Panc1 (cell line): ENCODE measurements at regions not wholly inside any gene's neighbourhood (a gene's known extent, or its start where the extent isn't known, plus 50 kb on each side); places are given as distances from the start of the nearest gene placed in this dataset.

Experiments
- ATAC-seq: fragments of 200-7000 bp; cut with Tn5 transposase; 2 replicates; pipeline ENCODE4 v1.9.1; 2020; ENCODE audit warnings: mild to moderate bottlenecking, moderate library complexity
- BruUV-seq: library from RNA; stranded (reverse); fragments of 400-500 nt; replicated peaks from 2 replicates; lab custom pipeline; 2021; lab: Mats Ljungman, UMichigan
- CTCF ChIA-PET: fragments of 300-600 bp; sonication (Branson Sonifier 250); formaldehyde crosslinking; loops from one replicate; lab custom pipeline; 2022; ENCODE audit warnings: antibody characterized with exemption; lab: Charles Lee
- POLR2A ChIA-PET: fragments of 300-600 bp; sonication (Branson Sonifier 250); formaldehyde crosslinking; loops from one replicate; lab custom pipeline; 2022; ENCODE audit warnings: antibody characterized with exemption; lab: Charles Lee
- DNase-seq: peaks from one replicate; pipeline ENCODE4 v3.0.0-alpha.2; 2010; ENCODE audit warnings: low read depth, low spot score
- H3K27ac ChIP-seq: 2 replicates; pipeline ENCODE4 v1.5.1; 2011; ENCODE audit warnings: mild to moderate bottlenecking, low read length, inconsistent platforms
- H3K27me3 ChIP-seq: fragments of 200-500 bp; sonication (Bioruptor generic); 2 replicates; pipeline ENCODE4 v1.6.0; 2014; ENCODE audit warnings: low read length, inconsistent platforms; ENCODE audit not compliant: control insufficient read depth, insufficient read depth
- H3K36me3 ChIP-seq: fragments of 200-500 bp; sonication (Bioruptor generic); 2 replicates; pipeline ENCODE4 v1.5.1; 2014; ENCODE audit warnings: inconsistent platforms, mild to moderate bottlenecking, low read length, moderate library complexity; ENCODE audit not compliant: control insufficient read depth, insufficient read depth
- H3K4me1 ChIP-seq: 2 replicates; pipeline ENCODE4 v1.5.1; 2011; ENCODE audit warnings: inconsistent platforms, mild to moderate bottlenecking, low read length, moderate library complexity; ENCODE audit not compliant: control insufficient read depth, insufficient read depth
- H3K4me3 ChIP-seq, 2 experiments: 2 replicates each; pipeline ENCODE4 v1.5.1; 2011 to 2012; ENCODE audit warnings: low read depth in 2 of 2, low read length in 2 of 2, mild to moderate bottlenecking in 2 of 2, inconsistent platforms in 1 of 2, moderate library complexity in 1 of 2
- H3K9me3 ChIP-seq: fragments of 200-500 bp; sonication (Bioruptor generic); 2 replicates; pipeline ENCODE4 v1.5.1; 2014; ENCODE audit warnings: low read depth, mild to moderate bottlenecking, inconsistent platforms, low read length, moderate library complexity; ENCODE audit not compliant: control insufficient read depth, insufficient read depth
- POLR2AphosphoS5 ChIP-seq: IDR thresholded peaks from 2 replicates; pipeline ENCODE4 v1.6.1; 2012; ENCODE audit warnings: mild to moderate bottlenecking, low read depth, low read length, moderate library complexity
- REST ChIP-seq, 2 experiments: IDR thresholded peaks; 2 replicates each; pipeline ENCODE4 v1.6.1; 2011 to 2012; ENCODE audit warnings: low read depth in 2 of 2, control low read depth in 1 of 2, low read length in 1 of 2, mild to moderate bottlenecking in 1 of 2, moderate library complexity in 1 of 2; ENCODE audit not compliant: insufficient read depth in 1 of 2
- SIN3A ChIP-seq: IDR thresholded peaks from 2 replicates; pipeline ENCODE4 v1.6.1; 2012; ENCODE audit warnings: low read depth, mild to moderate bottlenecking, low read length, moderate library complexity, borderline replicate concordance; ENCODE audit not compliant: insufficient read depth
- TCF7L2 ChIP-seq: IDR thresholded peaks from 2 replicates; pipeline ENCODE4 v1.6.1; 2011; ENCODE audit warnings: mild to moderate bottlenecking, low read depth, low read length, inconsistent platforms
- in situ Hi-C: cut with HindIII; loops from 2 replicates; pipeline ENCODE4 v1.10.0; 2016; ENCODE audit warnings: low sequenced_read_pairs, low pct_unique_long_range_greater_than_20kb
- intact Hi-C: fragments of 100-400 bp; cut with micrococcal nuclease; formaldehyde crosslinking; loops from one replicate; pipeline ENCODE4 v1.10.0; 2022; ENCODE audit not compliant: unreplicated experiment
- TF ChIP-seq, protein P1 (sequence below): fragments of 450-650 bp; IDR thresholded peaks from 2 replicates; pipeline ENCODE4 v1.5.1; 2017; ENCODE audit warnings: mild to moderate bottlenecking

GRCh38 chr3:187464682-187465081 lies 96.5 kb downstream of the RTP4 start:
- in situ Hi-C loops = no loop called here
- ChIA-PET POLR2A (no interaction called here), CTCF (no interaction called here)
- no peak for DNase-seq
- no peaks in the 10 kb centered on the region for H3K27me3 ChIP-seq
- H3K36me3 ChIP-seq = no peaks in the 10 kb centered on the region
- intact Hi-C loops = no loop called here
- ATAC-seq = no peak
- no peaks in the 10 kb centered on the region for H3K9me3 ChIP-seq
- no peaks in the 10 kb centered on the region for H3K4me1 ChIP-seq
- H3K4me3 ChIP-seq = no peak overlapping the region
- TF ChIP-seq REST (IDR thresholded peaks at IDR 0.05; ENCODE audit: insufficient read depth in 1 of 2, low read depth in 2 of 2, low read length in 1 of 2) (no peak), TCF7L2 (no peak), POLR2AphosphoS5 (no peak), SIN3A (no peak)
- TF ChIP-seq, protein P1, sequence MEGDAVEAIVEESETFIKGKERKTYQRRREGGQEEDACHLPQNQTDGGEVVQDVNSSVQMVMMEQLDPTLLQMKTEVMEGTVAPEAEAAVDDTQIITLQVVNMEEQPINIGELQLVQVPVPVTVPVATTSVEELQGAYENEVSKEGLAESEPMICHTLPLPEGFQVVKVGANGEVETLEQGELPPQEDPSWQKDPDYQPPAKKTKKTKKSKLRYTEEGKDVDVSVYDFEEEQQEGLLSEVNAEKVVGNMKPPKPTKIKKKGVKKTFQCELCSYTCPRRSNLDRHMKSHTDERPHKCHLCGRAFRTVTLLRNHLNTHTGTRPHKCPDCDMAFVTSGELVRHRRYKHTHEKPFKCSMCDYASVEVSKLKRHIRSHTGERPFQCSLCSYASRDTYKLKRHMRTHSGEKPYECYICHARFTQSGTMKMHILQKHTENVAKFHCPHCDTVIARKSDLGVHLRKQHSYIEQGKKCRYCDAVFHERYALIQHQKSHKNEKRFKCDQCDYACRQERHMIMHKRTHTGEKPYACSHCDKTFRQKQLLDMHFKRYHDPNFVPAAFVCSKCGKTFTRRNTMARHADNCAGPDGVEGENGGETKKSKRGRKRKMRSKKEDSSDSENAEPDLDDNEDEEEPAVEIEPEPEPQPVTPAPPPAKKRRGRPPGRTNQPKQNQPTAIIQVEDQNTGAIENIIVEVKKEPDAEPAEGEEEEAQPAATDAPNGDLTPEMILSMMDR = no peak
- BruUV-seq = no TSS peak
- no peak overlapping the region for H3K27ac ChIP-seq

- intact Hi-C loops = no loop called here
- DNase-seq (no peak), ATAC-seq (no peak)
- no peaks in the 10 kb centered on the region for H3K9me3 ChIP-seq
- no peak for TF ChIP-seq TCF7L2
- no peak for TF ChIP-seq SIN3A
- TF ChIP-seq REST (IDR thresholded peaks at IDR 0.05; ENCODE audit: insufficient read depth in 1 of 2, low read depth in 2 of 2, low read length in 1 of 2) = no peak
- no peak for TF ChIP-seq POLR2AphosphoS5
- TF ChIP-seq, protein P1 = no peak
- no peak overlapping the region for H3K27ac ChIP-seq
- CTCF ChIA-PET = no interaction called here
- H3K36me3 ChIP-seq = no peaks in the 10 kb centered on the region
- POLR2A ChIA-PET = no interaction called here
- H3K4me3 ChIP-seq = no peak overlapping the region
- no peaks in the 10 kb centered on the region for H3K27me3 ChIP-seq
- no TSS peak for BruUV-seq
- in situ Hi-C loops = no loop called here
- no peaks in the 10 kb centered on the region for H3K4me1 ChIP-seq
Observed at GRCh38 chr3:187458921-187459320, 90.7 kb downstream of the RTP4 start.
